Prostate gland (tissue), 2 donors: ENCODE measurements at regions not wholly inside any gene's neighbourhood (a gene's known extent, or its start where the extent isn't known, plus 50 kb on each side); places are given as distances from the start of the nearest gene placed in this dataset.

Source experiments
- CTCF ChIP-seq, 4 experiments: fragments of 200-600 bp in 2 of 4; fragments of 450-650 bp in 2 of 4; sonication (generic) in 2 of 4; IDR thresholded peaks; 1 replicate in 3 of 4; 2 replicates in 1 of 4; pipeline ENCODE4 v1.5.1; 2016 to 2019; ENCODE audit warnings: antibody characterized with exemption in 4 of 4, mild to moderate bottlenecking in 2 of 4, moderate library complexity in 2 of 4
- POLR2A ChIP-seq: fragments of 450-650 bp; IDR thresholded peaks from one replicate; pipeline ENCODE4 v1.6.1; 2016; ENCODE audit warnings: antibody characterized with exemption, mild to moderate bottlenecking
- POLR2AphosphoS5 ChIP-seq: sonication (generic); formaldehyde crosslinking; IDR thresholded peaks from one replicate; pipeline ENCODE4 v1.6.1; 2017; ENCODE audit warnings: antibody characterized with exemption

- TF ChIP-seq POLR2A (no peak), CTCF (IDR thresholded peaks at IDR 0.05) (no peak), POLR2AphosphoS5 (no peak)
Observed at GRCh38 chr1:166272851-166273250, 106.0 kb upstream of the FAM78B start.
